ENCODE measurements at regions not wholly inside any gene's neighbourhood (a gene's known extent, or its start where the extent isn't known, plus 50 kb on each side); places are given as distances from the start of the nearest gene placed in this dataset.

GRCh38 chr6:43953794-43954310 lies 173.4 kb downstream of the MRPL14 start:
- no peak overlapping the region for H3K27ac ChIP-seq (ENCODE audit: low read length)

GRCh38 chr6:43953256-43953655 lies 174.0 kb downstream of the MRPL14 start:
- H3K4me1 ChIP-seq (ENCODE audit: control insufficient read depth, insufficient read depth, low read length): no peaks in the 10 kb centered on the region
- TF ChIP-seq TCF7L2 (IDR thresholded peaks at IDR 0.05; ENCODE audit: low read depth, low read length): no peak
- no peak for TF ChIP-seq CTCF (IDR thresholded peaks at IDR 0.05)
- no peak for TF ChIP-seq REST (IDR thresholded peaks at IDR 0.05; ENCODE audit: insufficient read depth in 1 of 2, low read depth in 2 of 2, low read length in 1 of 2)
- TF ChIP-seq POLR2AphosphoS5 (IDR thresholded peaks at IDR 0.05; ENCODE audit: low read depth, low read length): no peak
- TF ChIP-seq SIN3A (IDR thresholded peaks at IDR 0.05; ENCODE audit: borderline replicate concordance, insufficient read depth, low read depth, low read length): no peak
- DNase-seq (ENCODE audit: low read depth, low spot score) (no peak), ATAC-seq (no peak)
- H3K27ac ChIP-seq (ENCODE audit: low read length): no peak overlapping the region
- BruUV-seq (replicated peaks): no TSS peak
- CTCF ChIA-PET: interaction anchor here (1.2 kb wide), 1 partner anchor 180 kb away, joined by 3 read pairs; no protein-coding TSS in a partner anchor
- POLR2A ChIA-PET: no interaction called here
- no peaks in the 10 kb centered on the region for H3K27me3 ChIP-seq (ENCODE audit: control insufficient read depth, insufficient read depth, low read length)
- peaks cover 8% of the 10 kb centered on the region; the same call in 1 of the 2 replicates for H3K9me3 ChIP-seq (ENCODE audit: control insufficient read depth, insufficient read depth, low read depth, low read length)
- no peaks in the 10 kb centered on the region for H3K36me3 ChIP-seq (ENCODE audit: control insufficient read depth, insufficient read depth, low read length)
- in situ Hi-C loops (cut with HindIII; ENCODE audit: low pct_unique_long_range_greater_than_20kb, low sequenced_read_pairs) (no loop called here), intact Hi-C loops (cut with micrococcal nuclease; ENCODE audit: unreplicated experiment) (loop anchor here (10.0 kb wide), 1 partner anchor 122 kb away; no protein-coding TSS in a partner anchor)
- no peak overlapping the region for H3K4me3 ChIP-seq (ENCODE audit: low read depth in 2 of 2, low read length in 2 of 2)

More at GRCh38 chr6:43953794-43954310, 173.4 kb downstream of the MRPL14 start:
- in situ Hi-C loops (cut with HindIII; ENCODE audit: low pct_unique_long_range_greater_than_20kb, low sequenced_read_pairs) (no loop called here), intact Hi-C loops (cut with micrococcal nuclease; ENCODE audit: unreplicated experiment) (loop anchor here (10.0 kb wide), 1 partner anchor 121 kb away; no protein-coding TSS in a partner anchor)
- no peak for TF ChIP-seq POLR2AphosphoS5 (IDR thresholded peaks at IDR 0.05; ENCODE audit: low read depth, low read length)
- TF ChIP-seq CTCF (IDR thresholded peaks at IDR 0.05): peak; percentile 59
- TF ChIP-seq TCF7L2 (IDR thresholded peaks at IDR 0.05; ENCODE audit: low read depth, low read length): no peak
- Histone ChIP-seq H3K9me3 (ENCODE audit: control insufficient read depth, insufficient read depth, low read depth, low read length) (peaks cover 8% of the 10 kb centered on the region; the same call in 1 of the 2 replicates), H3K4me3 (ENCODE audit: low read depth in 2 of 2, low read length in 2 of 2) (no peak overlapping the region), H3K27me3 (ENCODE audit: control insufficient read depth, insufficient read depth, low read length) (no peaks in the 10 kb centered on the region), H3K4me1 (ENCODE audit: control insufficient read depth, insufficient read depth, low read length) (no peaks in the 10 kb centered on the region), H3K36me3 (ENCODE audit: control insufficient read depth, insufficient read depth, low read length) (no peaks in the 10 kb centered on the region)
- CTCF ChIA-PET: interaction anchor here (1.2 kb wide), 1 partner anchor 181 kb away, joined by 3 read pairs; no protein-coding TSS in a partner anchor
- 0 out of 2 replicates have a peak, but pooled peaks have one; percentile 57 for ATAC-seq
- no peak for DNase-seq (ENCODE audit: low read depth, low spot score)
- no TSS peak for BruUV-seq (replicated peaks)
- POLR2A ChIA-PET: no interaction called here

All from Panc1 (cell line).